Upper lobe of right lung (tissue), 1 donor: ENCODE measurements at regions not wholly inside any gene's neighbourhood (a gene's known extent, or its start where the extent isn't known, plus 50 kb on each side); places are given as distances from the start of the nearest gene placed in this dataset.

Experiments
- ATAC-seq: fragments of 200-7000 bp; cut with Tn5 transposase; one replicate; pipeline ENCODE4 v1.9.1; 2020; ENCODE audit warnings: mild to moderate bottlenecking, moderate library complexity
- DNase-seq: peaks from one replicate; pipeline ENCODE4 v3.0.0-alpha.2; 2020
- H3K27ac ChIP-seq: fragments of 200-600 bp; one replicate; pipeline ENCODE4 v1.8.0; 2022
- H3K27me3 ChIP-seq: fragments of 200-600 bp; one replicate; pipeline ENCODE4 v1.8.0; 2022; ENCODE audit warnings: mild to moderate bottlenecking
- H3K36me3 ChIP-seq: fragments of 200-600 bp; one replicate; pipeline ENCODE4 v1.8.0; 2022
- H3K4me1 ChIP-seq: fragments of 200-600 bp; one replicate; pipeline ENCODE4 v1.8.0; 2022
- H3K4me3 ChIP-seq: fragments of 200-600 bp; one replicate; pipeline ENCODE4 v1.8.0; 2022; ENCODE audit warnings: mild to moderate bottlenecking
- H3K9me3 ChIP-seq: fragments of 200-600 bp; one replicate; pipeline ENCODE4 v1.8.0; 2022
- CTCF ChIP-seq: fragments of 200-600 bp; IDR thresholded peaks from one replicate; pipeline ENCODE4 v1.8.0; 2022; ENCODE audit warnings: antibody characterized with exemption
- intact Hi-C: fragments of 100-400 bp; cut with DNase I; formaldehyde crosslinking; loops from one replicate; pipeline ENCODE4 v1.11.0; 2022
- donor health status: DM: no; HTN: yes; CAD: no; lungs with severe emphysema.

DNA sequence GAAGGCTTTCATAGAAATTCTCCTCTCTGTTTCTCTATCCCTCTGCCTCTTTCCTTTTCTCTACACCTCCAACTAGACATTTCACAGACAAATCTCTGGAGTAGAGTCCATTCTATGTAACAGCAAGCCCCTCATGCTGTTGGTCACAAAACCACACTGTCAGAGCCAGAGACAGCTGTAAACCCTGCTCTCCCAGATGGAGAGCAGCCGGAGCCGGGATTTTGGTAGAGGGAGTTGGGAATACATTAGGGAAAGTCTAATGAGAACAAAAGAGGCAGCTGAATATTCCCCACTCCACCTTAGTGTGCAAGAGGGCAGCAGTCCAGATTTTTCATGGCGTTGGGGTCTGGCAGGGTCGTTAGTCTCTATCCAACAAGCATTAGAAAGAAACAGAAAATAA is 68.3 kb upstream of the EDN1 start:
- intact Hi-C loops = no loop called here
- Histone ChIP-seq H3K4me3 (no peak overlapping the region), H3K36me3 (no peaks in the 10 kb centered on the region), H3K27me3 (no peaks in the 10 kb centered on the region), H3K27ac (no peak overlapping the region), H3K4me1 (no peaks in the 10 kb centered on the region), H3K9me3 (no peaks in the 10 kb centered on the region)
- TF ChIP-seq CTCF = no peak
- ATAC-seq = no peak
- no peak for DNase-seq

DNA sequence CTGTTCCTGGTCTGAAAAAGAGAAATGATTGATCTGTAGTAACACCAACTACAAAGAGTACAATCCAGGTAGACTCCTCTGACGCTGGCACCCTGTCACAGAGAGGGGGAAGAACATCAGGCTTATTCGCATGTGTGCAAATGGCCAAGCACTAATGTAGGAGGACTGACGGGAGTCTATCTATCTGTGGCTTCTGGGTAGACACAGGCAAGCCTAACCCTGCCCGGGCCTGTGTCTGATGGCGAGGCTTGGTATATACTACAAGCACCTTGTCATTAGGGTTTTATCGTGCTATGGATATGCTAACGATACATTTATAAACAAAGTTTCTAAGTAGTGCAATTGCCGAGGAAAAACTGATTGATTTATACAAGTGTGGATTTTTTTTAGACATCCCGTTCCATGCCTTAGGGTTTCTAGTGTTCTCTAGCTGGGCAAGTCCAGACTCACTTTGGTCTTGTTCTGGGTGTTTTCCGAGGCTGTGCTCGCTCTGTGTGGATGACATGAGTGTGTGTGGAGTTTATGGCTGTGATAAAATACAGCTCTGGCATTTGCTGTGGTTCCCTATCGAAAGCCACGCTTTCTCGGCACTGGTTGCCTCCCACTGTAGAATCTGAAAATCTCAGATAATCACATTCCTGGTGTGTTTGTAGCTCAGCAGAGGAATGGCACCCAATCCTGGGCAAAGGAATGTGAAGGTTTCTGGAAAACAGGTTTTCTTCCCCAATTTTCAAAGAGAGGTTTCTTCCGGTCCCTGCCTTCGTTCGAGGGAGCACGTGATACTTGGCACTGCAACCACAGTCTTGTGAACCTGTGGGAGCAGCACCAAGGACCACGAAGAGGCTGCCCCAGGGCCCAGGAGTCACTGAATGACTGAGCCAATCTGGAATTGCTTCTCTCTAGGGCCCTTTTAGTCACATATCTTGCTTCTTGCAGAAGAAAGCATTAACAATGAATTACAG is 67.5 kb upstream of the EDN1 start:
- Histone ChIP-seq H3K9me3 (no peaks in the 10 kb centered on the region), H3K36me3 (no peaks in the 10 kb centered on the region), H3K4me1 (no peaks in the 10 kb centered on the region), H3K27ac (no peak overlapping the region), H3K27me3 (no peaks in the 10 kb centered on the region), H3K4me3 (no peak overlapping the region)
- intact Hi-C loops = no loop called here
- ATAC-seq (no peak), DNase-seq (no peak)
- no peak for TF ChIP-seq CTCF

GRCh38 chr6:12223383-12223782 is 66.8 kb upstream of the EDN1 start:
- no peak for TF ChIP-seq CTCF
- no peaks in the 10 kb centered on the region for H3K9me3 ChIP-seq
- no peaks in the 10 kb centered on the region for H3K36me3 ChIP-seq
- H3K4me1 ChIP-seq = no peaks in the 10 kb centered on the region
- H3K27ac ChIP-seq = no peak overlapping the region
- DNase-seq (no peak), ATAC-seq (no peak)
- H3K4me3 ChIP-seq = no peak overlapping the region
- no peaks in the 10 kb centered on the region for H3K27me3 ChIP-seq
- intact Hi-C loops = no loop called here

GRCh38 chr6:12224251-12224650 is 65.9 kb upstream of the EDN1 start:
- TF ChIP-seq CTCF = no peak
- Histone ChIP-seq H3K4me3 (no peak overlapping the region), H3K27me3 (no peaks in the 10 kb centered on the region), H3K27ac (no peak overlapping the region), H3K4me1 (no peaks in the 10 kb centered on the region), H3K36me3 (no peaks in the 10 kb centered on the region), H3K9me3 (no peaks in the 10 kb centered on the region)
- DNase-seq = no peak
- intact Hi-C loops = no loop called here
- ATAC-seq = no peak

- Histone ChIP-seq H3K27ac (no peak overlapping the region), H3K27me3 (no peaks in the 10 kb centered on the region), H3K4me3 (no peak overlapping the region), H3K4me1 (peaks cover 2% of the 10 kb centered on the region), H3K9me3 (no peaks in the 10 kb centered on the region), H3K36me3 (no peaks in the 10 kb centered on the region)
- intact Hi-C loops = no loop called here
- no peak for TF ChIP-seq CTCF
- DNase-seq (no peak), ATAC-seq (no peak)
Observed at GRCh38 chr6:12228447-12229146, 61.6 kb upstream of the EDN1 start.
